Neuronal stem cell (in vitro differentiated cells): ENCODE measurements at regions not wholly inside any gene's neighbourhood (a gene's known extent, or its start where the extent isn't known, plus 50 kb on each side); places are given as distances from the start of the nearest gene placed in this dataset.

Experiments
- DNase-seq: peaks from one replicate; pipeline ENCODE4 v3.0.0-alpha.2; 2013; ENCODE audit warnings: low spot score
- H2AFZ ChIP-seq: one replicate; pipeline ENCODE4 v1.6.1; 2013; ENCODE audit warnings: mild to moderate bottlenecking, low read length, inconsistent platforms
- H2AK5ac ChIP-seq: 2 replicates; pipeline ENCODE4 v1.6.1; 2013; ENCODE audit warnings: low read depth, mild to moderate bottlenecking, inconsistent platforms, low read length, moderate library complexity, mixed read lengths
- H2BK120ac ChIP-seq: 2 replicates; pipeline ENCODE4 v1.6.1; 2013; ENCODE audit warnings: low read depth, mild to moderate bottlenecking, inconsistent platforms, low read length, moderate library complexity, mixed read lengths
- H2BK12ac ChIP-seq: one replicate; pipeline ENCODE4 v1.6.1; 2013; ENCODE audit warnings: low read length, inconsistent platforms
- H2BK15ac ChIP-seq: 2 replicates; pipeline ENCODE4 v1.6.1; 2013; ENCODE audit warnings: mild to moderate bottlenecking, low read length, inconsistent platforms, mixed read lengths
- H2BK5ac ChIP-seq: one replicate; pipeline ENCODE4 v1.6.1; 2013; ENCODE audit warnings: inconsistent platforms, mild to moderate bottlenecking, low read length, moderate library complexity
- H3K14ac ChIP-seq: one replicate; pipeline ENCODE4 v1.6.1; 2013; ENCODE audit warnings: low read length, inconsistent platforms
- H3K18ac ChIP-seq: 2 replicates; pipeline ENCODE4 v1.6.1; 2013; ENCODE audit warnings: low read length, inconsistent platforms
- H3K23ac ChIP-seq: 2 replicates; pipeline ENCODE4 v1.6.1; 2013; ENCODE audit warnings: low read depth, mild to moderate bottlenecking, mixed read lengths, low read length, inconsistent platforms; ENCODE audit not compliant: poor library complexity
- H3K27ac ChIP-seq: replicated peaks from 3 replicates; pipeline ENCODE4 v1.5.1; 2013; ENCODE audit warnings: low read length, inconsistent platforms
- H3K27me3 ChIP-seq, 3 experiments: 2 replicates each; pipeline ENCODE4 v1.6.1; 2013; ENCODE audit warnings: low read length in 3 of 3, mild to moderate bottlenecking in 2 of 3, inconsistent platforms in 1 of 3, low read depth in 1 of 3, mixed read lengths in 1 of 3, moderate library complexity in 1 of 3; ENCODE audit not compliant: control insufficient read depth in 3 of 3, insufficient read depth in 3 of 3
- H3K36me3 ChIP-seq, 2 donors: replicated peaks in 1 of 2; 2 replicates each; pipeline ENCODE4 v1.6.1; 2013; ENCODE audit warnings: low read length in 2 of 2; ENCODE audit not compliant: control insufficient read depth in 2 of 2, insufficient read depth in 2 of 2
- H3K4ac ChIP-seq: 2 replicates; pipeline ENCODE4 v1.6.1; 2013; ENCODE audit warnings: inconsistent platforms, mild to moderate bottlenecking, low read length, moderate library complexity
- H3K4me1 ChIP-seq, 2 donors: 1 replicate in 1 of 2; 2 replicates in 1 of 2; pipeline ENCODE4 v1.6.1; 2013; ENCODE audit warnings: low read length in 2 of 2, low read depth in 1 of 2; ENCODE audit not compliant: control insufficient read depth in 2 of 2, insufficient read depth in 1 of 2
- H3K4me2 ChIP-seq: one replicate; pipeline ENCODE4 v1.6.1; 2013; ENCODE audit warnings: mild to moderate bottlenecking, low read length, inconsistent platforms; ENCODE audit not compliant: insufficient read depth, poor library complexity, severe bottlenecking
- H3K4me3 ChIP-seq, 2 donors: 2 replicates each; pipeline ENCODE4 v1.5.1; 2013; ENCODE audit warnings: low read length in 2 of 2, mild to moderate bottlenecking in 2 of 2, inconsistent platforms in 1 of 2, moderate library complexity in 1 of 2
- H3K79me1 ChIP-seq: one replicate; pipeline ENCODE4 v1.6.1; 2013; ENCODE audit warnings: low read depth, mild to moderate bottlenecking, inconsistent platforms, low read length, moderate library complexity
- H3K9ac ChIP-seq: one replicate; pipeline ENCODE4 v1.6.1; 2013; ENCODE audit warnings: mild to moderate bottlenecking, low read depth, low read length, inconsistent platforms; ENCODE audit not compliant: poor library complexity
- H3K9me3 ChIP-seq, 2 donors: replicated peaks in 1 of 2; 2 replicates each; pipeline versions ENCODE3 to v1.6.1; 2013; ENCODE audit warnings: low read length in 2 of 2, mild to moderate bottlenecking in 2 of 2, inconsistent platforms in 1 of 2, low read depth in 1 of 2, mixed read lengths in 1 of 2, moderate library complexity in 1 of 2; ENCODE audit not compliant: control insufficient read depth in 2 of 2, insufficient read depth in 1 of 2
- H4K8ac ChIP-seq: one replicate; pipeline ENCODE4 v1.6.1; 2013; ENCODE audit warnings: low read depth, mild to moderate bottlenecking, inconsistent platforms, low read length, moderate library complexity
- H4K91ac ChIP-seq: one replicate; pipeline ENCODE4 v1.6.1; 2013; ENCODE audit warnings: low read length, low read depth, mild to moderate bottlenecking, inconsistent platforms; ENCODE audit not compliant: poor library complexity
- WGBS, 2 donors: extraction: QIAGEN DNeasy Blood & Tissue Kit; methylation state at CpG; one replicate each; pipeline ENCODE4 v1.1.7; 2013; ENCODE audit warnings: missing lambda C conversion rate in 2 of 2, mixed read lengths in 1 of 2; ENCODE audit not compliant: insufficient read length in 2 of 2, insufficient replicate concordance in 1 of 2; ENCODE audit errors: extremely low coverage in 2 of 2; 5-methylcytosine and 5-hydroxymethylcytosine counted together

DNA sequence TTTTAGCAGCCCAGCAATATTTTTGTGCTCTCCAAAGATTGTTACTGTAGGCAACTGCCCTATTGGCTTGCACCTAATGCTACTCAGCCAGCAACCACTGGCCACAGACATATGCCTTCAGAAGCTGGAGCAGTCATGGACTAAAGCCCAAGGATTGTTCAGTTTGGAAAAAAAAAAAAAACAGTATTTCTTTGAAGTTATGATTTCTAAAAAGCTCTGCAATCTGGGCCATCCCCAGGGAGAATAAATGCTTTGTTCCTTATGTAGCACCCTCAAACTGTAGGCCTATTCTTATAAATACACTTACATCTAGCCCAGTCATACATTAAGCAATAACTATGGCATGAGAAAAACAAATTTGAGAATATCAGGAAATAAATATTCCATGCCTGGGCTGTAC, 2190.5 kb upstream of the RAG2 start:
- Histone ChIP-seq H3K27ac (no peak overlapping the region), H3K79me1 (no peaks in the 10 kb centered on the region), H3K4ac (no peak overlapping the region), H2AK5ac (no peak overlapping the region), H3K14ac (no peak overlapping the region), H4K91ac (no peak overlapping the region), H3K27me3 (no peaks in the 10 kb centered on the region), H2BK12ac (no peak overlapping the region), H2AFZ (no peak overlapping the region), H3K18ac (no peak overlapping the region), H3K9ac (no peak overlapping the region), H3K4me3 (no peak overlapping the region), H3K4me2 (no peak overlapping the region), H2BK5ac (no peak overlapping the region), H3K36me3 (no peaks in the 10 kb centered on the region), H2BK15ac (no peak overlapping the region), H2BK120ac (no peak overlapping the region), H4K8ac (no peak overlapping the region), H3K9me3 (no peaks in the 10 kb centered on the region), H3K23ac (no peak overlapping the region), H3K4me1 (no peaks in the 10 kb centered on the region)
- DNase-seq, result no peak

DNA sequence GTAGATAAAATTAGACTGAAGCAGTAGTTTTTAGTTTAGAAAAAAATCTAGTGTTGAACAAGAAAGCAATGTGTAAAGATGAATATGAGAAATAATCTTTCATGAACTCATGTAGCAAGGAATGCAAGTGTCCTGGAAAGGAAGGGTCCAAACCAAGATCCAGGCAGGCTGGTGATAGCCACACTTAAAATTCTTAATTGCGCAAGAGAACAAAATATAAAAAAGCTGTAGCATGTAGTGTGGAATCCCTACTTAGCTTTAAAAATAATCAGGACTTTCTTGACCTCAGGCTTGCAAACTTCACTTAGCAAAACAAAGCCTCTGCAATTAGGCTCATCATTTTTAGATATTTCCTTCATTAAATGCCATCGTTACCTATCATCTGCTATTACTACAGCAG, 2186.1 kb upstream of the RAG2 start:
- Histone ChIP-seq H3K4ac (no peak overlapping the region), H2BK5ac (no peak overlapping the region), H3K9me3 (no peaks in the 10 kb centered on the region), H3K4me2 (no peak overlapping the region), H2BK15ac (no peak overlapping the region), H3K14ac (no peak overlapping the region), H3K27me3 (no peaks in the 10 kb centered on the region), H2AK5ac (no peak overlapping the region), H3K4me3 (no peak overlapping the region), H3K36me3 (no peaks in the 10 kb centered on the region), H3K18ac (no peak overlapping the region), H3K79me1 (no peaks in the 10 kb centered on the region), H3K4me1 (no peaks in the 10 kb centered on the region), H4K8ac (no peak overlapping the region), H3K9ac (no peak overlapping the region), H2AFZ (no peak overlapping the region), H3K23ac (no peak overlapping the region), H3K27ac (no peak overlapping the region), H4K91ac (no peak overlapping the region), H2BK120ac (no peak overlapping the region), H2BK12ac (no peak overlapping the region)
- DNase-seq, result no peak
- WGBS, 2 donors, result no CpG with 5 or more reads among the region's 2 CpGs

DNA sequence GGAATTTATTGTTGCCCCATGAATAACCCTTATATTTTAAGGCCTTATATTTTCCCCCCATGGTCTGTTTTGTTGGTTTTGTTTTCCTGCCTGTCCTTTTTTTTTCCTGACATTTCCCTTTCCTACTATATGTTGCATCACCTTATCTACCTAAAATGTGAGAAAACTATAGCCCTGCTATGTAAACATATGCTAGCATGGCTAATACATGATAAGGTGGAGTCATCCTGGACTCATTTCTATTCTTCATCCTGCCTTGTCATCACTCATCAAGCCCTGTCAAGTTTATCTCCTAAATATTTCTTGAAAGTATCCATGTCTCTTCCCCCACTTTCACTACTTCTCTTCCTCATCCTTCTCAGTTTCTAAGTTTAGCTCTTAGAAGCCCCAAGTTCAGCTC, 2168.8 kb upstream of the RAG2 start:
- no peaks in the 10 kb centered on the region for H3K36me3 ChIP-seq
- no peak overlapping the region for H3K4me2 ChIP-seq
- H3K4me1 ChIP-seq, result no peaks in the 10 kb centered on the region
- H2BK15ac ChIP-seq, result no peak overlapping the region
- no peak overlapping the region for H3K23ac ChIP-seq
- H3K27ac ChIP-seq, result no peak overlapping the region
- no peak overlapping the region for H2BK12ac ChIP-seq
- H2BK5ac ChIP-seq, result no peak overlapping the region
- no peak overlapping the region for H4K8ac ChIP-seq
- H3K14ac ChIP-seq, result no peak overlapping the region
- H3K79me1 ChIP-seq, result no peaks in the 10 kb centered on the region
- no peak overlapping the region for H3K4me3 ChIP-seq
- H2AK5ac ChIP-seq, result no peak overlapping the region
- no peak overlapping the region for H3K4ac ChIP-seq
- H3K27me3 ChIP-seq, result no peaks in the 10 kb centered on the region
- H3K9ac ChIP-seq, result no peak overlapping the region
- DNase-seq, result no peak
- H3K18ac ChIP-seq, result no peak overlapping the region
- no peak overlapping the region for H2BK120ac ChIP-seq
- no peak overlapping the region for H2AFZ ChIP-seq
- peaks cover 0 to 7% of the 10 kb centered on the region in 2 donors for H3K9me3 ChIP-seq
- no peak overlapping the region for H4K91ac ChIP-seq

GRCh38 chr11:38759394-38759793, 2161.4 kb upstream of the RAG2 start:
- Histone ChIP-seq H3K9ac (no peak overlapping the region), H3K27ac (no peak overlapping the region), H2AFZ (no peak overlapping the region), H3K4ac (no peak overlapping the region), H3K14ac (no peak overlapping the region), H3K18ac (no peak overlapping the region), H4K8ac (no peak overlapping the region), H3K27me3 (no peaks in the 10 kb centered on the region), H3K4me3 (no peak overlapping the region), H2BK15ac (no peak overlapping the region), H2BK12ac (no peak overlapping the region), H3K4me2 (no peak overlapping the region), H4K91ac (no peak overlapping the region), H3K36me3 (no peaks in the 10 kb centered on the region), H3K9me3 (no peaks in the 10 kb centered on the region), H3K23ac (no peak overlapping the region), H3K79me1 (no peaks in the 10 kb centered on the region), H2BK120ac (no peak overlapping the region), H3K4me1 (no peaks in the 10 kb centered on the region), H2BK5ac (no peak overlapping the region), H2AK5ac (no peak overlapping the region)
- DNase-seq, result no peak
